GM03348 (cell line): ENCODE measurements at regions not wholly inside any gene's neighbourhood (a gene's known extent, or its start where the extent isn't known, plus 50 kb on each side); places are given as distances from the start of the nearest gene placed in this dataset.

Experiments used
- DNase-seq: peaks from one replicate; pipeline ENCODE4 v3.0.0; 2012; ENCODE audit warnings: low spot score

DNA sequence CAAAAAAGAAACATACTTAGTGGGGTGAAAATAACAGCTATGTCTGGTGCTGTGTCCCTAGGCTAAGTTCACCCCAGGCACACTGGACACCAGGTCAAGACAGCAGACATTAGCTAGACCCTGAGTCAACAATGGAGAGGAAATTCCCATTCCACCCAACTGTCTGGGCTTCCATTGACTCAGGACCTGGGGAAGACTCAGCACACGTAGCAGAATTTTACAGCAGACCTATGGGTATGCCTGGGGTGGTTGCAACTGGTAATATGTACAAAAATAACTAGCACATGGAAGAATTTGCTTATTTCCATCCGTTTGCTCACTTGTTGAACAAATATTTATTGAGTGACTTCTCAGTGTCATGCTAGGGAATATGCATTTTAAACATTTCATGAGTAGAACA, 117.0 kb downstream of the GAS1 start:
- no peak for DNase-seq

DNA sequence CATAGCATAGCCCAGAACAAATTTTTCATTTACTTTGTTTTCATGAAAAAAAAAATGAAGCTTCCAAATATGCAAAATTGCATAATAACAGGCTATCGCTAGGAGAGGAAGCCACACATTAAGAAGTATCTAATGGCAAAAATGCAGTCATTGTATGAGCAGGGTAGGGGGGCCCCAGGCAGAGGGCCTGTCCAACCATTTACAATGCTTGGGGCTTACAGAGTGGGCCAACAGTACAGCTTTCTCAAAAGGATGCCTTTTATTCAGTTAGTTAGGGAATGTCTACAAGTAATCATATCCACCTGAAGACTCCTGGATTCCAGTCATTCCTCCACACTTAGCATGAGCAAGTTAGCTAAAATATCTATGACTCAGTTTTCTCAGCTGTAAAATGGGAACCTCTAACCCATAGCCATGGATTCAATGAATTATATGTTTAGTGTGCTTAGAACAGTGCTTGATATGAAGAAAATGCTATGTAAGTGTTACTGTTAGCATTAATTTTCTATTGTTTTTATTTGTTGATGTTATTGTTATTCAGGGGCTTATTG, 117.7 kb downstream of the GAS1 start:
- DNase-seq = peak; percentile 29

DNA sequence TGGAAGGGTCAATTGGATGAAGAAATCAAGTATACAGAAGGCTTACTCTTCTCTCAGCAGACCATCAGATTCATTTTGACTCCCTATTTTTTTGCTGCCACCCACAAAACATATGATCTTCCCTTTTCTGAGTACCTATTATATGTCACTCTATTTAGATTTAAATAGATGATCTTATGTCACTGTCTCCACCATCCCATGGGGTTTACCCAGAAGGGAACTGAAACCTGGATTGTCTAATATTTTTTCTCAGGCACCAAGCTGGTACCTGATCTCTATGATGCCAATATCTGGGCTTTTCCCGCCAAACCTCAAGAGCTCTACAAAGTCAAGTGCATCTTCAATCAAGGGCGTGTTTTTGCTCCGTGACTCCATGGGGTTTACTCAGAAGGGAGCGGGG, 118.7 kb downstream of the GAS1 start:
- DNase-seq = no peak

DNA sequence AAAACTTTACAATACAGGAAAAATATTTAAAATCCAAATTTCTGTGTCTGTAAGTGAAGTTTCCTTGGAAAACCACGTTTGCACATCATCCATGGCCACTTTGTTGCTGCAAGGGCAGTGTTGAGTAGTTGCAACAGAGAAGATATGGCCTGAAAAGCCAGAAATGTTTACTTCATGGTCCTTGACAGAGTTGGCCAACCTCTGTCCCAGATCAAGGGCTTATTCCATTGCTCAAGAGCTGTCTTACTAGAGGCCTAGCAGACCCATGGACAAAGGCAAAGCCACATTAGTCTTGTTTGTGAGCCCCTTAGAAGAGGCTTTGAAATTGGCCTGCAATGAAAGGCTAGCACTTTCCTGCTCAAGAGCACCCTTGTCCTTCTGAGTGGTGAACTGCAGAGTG, 119.4 kb downstream of the GAS1 start:
- DNase-seq = no peak

DNA sequence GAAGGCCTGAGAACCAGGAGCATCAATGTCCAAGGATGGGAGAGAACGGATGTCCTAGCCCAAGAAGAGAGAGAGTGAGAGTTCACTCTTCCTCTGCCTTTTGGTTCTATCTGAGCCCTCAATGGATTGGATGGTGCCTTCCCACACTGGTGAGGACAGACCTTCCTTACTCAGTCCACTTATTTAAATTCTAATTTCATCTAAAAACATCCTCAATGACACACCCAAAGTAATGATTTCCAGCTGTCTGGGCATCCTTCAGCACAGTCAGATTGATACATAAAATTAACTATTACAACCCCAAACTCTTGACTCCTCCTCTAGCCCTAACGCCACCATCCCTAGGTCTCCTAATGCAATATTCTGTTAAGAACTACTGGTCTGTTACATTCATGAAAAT, 122.0 kb downstream of the GAS1 start:
- DNase-seq = no peak

DNA sequence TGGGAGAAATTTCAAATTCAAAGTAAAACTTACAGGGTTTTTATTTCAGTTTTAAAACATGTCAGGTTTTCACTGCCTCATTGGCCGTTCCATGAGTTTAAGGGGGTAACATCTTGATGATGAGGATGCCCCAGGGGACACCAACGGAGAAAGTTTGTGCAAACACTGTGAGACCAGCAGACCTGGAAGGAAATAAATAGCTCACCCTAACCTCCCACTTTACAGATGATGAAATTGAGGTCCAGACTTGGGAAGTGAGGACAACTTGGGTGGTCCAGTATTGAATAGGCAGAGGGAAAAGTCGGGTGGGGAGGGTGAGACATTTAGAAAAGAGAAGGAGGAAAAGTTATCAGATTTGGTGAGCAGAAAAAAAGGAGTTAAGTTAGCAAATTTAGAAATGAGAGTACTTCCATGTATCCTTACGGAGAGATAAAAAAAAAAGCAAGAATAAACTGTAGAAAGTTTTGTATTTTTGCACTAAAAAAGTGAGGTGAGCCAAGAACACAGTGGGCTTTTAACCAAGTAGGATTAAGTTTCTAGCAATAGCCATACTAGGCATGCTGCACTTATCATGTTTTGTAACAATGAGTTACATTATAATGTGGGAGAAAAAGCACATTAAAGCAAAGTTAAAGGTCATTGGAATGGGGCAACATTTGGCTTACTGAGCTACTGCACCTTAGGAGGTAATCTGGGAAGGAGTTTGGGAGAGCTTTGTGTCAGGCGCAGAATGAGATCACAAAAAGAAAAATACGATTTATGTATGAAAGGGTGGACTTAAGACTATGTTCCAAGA, 125.1 kb downstream of the GAS1 start:
- no peak for DNase-seq

DNA sequence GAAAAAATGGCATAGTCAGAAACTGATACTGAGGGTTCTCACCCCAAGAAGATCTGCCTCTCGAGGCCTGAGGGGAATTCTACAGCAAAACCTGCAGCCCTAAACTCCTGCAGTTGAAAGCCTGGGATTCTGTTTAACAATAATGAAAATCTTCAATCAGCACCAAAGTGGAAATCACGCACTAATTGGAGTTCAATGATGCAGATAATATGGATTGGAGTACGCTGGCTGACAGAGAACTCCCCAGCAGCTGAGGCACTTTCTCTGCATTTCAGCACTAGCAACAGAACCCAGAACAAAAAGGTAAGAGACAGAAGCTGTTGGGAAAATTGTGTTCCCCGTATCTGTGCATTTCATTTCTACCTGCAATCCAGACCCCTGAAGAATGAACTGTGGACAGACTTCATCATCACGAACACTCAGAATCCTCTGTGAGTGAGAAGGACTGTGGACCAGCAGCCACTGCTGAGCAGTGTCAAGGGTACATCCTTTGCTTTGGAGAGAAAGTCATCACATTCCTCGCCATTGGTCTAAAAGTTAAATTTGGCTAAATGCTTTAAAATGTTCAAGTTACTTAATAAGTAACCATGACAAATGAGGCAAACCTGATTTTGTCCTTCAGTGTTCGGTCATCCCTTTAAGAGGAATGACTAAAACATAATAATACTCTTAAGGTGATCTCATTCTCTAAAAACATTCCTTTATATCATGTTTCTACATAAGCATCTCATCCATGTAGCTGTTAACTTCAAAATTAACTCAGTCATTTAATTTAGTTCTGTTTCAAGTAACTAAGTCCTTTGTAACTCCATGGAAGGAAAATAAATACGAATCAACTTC, 126.1 kb downstream of the GAS1 start:
- DNase-seq = no peak

DNA sequence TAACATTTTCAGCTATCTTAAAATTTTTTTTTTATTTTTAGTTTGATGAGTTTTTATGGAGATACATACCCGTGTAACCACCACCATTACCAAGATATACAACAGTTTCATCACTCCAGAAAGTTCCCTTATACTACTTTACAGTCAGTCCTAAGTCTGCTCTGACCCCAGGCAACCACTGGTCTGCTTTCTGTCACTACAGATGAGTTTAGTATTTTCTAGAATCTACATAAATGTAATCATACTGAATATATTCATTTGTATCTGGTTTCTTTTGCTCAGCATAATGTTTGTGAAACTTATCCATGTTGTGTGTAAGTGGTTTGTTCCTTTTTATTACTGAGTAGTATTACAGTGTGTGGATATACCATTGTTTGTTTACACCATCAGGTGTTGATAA, 127.8 kb downstream of the GAS1 start:
- no peak for DNase-seq

DNA sequence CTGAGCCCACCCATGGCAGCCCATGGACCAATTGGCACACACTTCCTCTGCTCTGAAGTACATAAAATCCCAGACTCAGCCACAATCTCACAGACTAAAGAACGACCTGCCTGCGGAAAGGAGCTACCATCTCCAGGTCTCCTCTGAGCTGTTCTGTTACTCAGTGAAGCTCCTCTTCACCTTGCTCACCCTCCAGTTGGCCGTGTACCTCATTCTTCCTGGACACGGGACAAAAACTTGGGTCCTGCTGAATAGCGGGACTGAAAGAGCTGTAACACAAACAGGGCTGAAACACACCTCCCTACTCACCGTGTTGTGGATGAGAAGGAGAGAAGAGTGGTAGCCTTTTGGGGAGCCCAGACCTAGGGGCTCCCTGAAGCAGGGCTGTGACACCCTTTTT, 128.7 kb downstream of the GAS1 start:
- no peak for DNase-seq

DNA sequence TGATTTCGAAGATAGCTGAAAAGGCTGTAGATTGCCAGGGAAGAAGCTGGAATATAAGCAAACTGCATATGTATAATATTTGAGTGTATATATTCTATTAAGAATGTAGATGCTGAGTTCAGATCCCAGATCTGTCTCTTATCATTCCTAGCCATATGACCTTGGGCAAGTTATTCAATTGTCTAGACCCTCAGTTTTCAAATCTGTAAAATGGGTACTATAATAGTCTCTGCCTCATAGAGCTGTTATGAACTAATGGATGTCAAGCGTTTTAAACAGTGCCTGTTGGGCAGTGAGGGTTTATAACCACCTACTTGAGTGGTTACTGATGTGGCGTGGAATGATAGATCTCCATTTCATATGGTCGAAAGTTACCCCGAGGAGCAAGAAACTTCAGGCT, 130.4 kb downstream of the GAS1 start:
- no peak for DNase-seq

DNA sequence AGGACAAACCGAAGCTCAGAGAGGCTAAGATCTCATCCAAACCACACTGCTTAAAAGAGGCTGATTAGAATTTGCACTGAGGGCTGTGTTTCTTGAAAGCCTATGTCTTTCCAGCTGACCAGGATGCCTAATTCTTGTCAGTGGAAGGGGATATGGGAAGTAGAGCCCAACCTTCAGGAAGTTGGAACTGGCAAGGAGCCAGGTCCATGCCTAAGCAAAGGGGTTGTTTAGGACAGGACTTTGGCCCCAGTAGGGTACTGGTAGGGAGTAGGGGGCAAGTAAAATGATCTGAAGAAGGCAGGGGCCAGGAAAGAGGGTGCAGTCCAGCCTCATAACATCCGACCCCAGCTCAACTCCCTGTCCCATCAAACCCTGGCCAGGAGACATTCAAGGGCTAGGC, 130.9 kb downstream of the GAS1 start:
- DNase-seq = no peak

DNA sequence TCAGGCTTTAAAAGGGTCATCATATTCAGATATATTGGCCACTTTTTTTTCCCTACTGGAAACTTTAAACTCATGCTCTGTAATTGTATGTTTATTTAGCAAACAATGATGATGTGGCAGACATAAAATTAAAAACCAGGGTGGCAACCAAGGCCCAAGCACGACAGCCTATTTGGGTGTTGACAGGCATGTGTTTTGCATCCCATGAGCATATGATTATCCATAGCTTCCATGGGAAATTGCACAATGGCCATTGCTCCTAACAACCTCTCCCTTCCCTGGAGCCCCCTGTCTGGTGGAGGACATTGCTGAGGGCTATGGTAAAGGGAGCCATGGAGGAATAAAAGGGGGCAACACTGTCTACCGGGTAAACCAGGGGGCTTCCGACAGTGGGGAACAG, 134.7 kb downstream of the GAS1 start:
- DNase-seq = no peak

DNA sequence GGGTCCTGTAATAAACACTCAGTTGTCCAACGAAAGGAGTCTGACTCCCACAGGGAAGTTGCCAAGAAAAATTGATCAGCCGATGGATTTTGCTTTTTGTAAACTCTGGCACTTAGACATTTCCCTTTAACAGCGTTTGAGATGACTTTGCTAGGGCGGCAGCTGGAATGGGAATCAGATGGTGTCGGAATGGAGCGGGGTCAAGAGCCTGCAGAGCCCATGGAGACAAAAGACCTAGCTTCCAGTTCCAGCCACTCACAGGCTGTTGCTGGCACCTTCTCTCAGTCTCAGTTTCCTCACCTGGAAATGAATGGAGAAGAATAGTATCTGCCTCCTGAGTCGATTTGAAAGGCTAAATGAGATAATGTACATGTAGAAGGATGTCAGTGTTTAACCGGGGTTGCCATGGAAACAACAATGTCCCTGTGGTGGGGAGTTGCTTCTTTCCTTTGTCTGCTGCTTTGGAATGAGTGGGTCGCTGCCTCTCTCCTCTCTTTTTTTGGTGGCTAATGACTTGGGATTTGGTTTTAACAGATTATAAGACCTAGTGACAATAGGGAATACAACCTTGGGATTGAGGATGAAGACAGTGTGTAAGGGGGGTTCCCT, 137.4 kb downstream of the GAS1 start:
- DNase-seq = no peak

DNA sequence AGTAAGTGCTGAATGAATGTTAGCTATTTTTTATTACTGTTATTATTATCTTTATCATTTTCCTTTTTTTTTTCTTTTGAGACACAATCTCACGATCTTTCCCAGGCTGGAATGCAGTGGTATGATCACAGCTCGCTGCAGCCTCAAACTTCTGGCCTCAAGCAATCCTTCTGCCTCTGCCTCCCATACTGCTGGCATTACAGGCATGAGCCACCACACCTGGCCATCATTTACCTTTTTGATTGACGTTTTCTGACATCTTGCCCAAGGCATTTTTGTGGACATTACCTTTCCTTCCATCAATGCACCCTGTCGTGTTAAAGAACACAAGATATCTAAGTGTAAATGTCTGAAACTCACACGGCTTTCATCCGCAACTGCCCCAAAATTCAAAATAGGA, 138.2 kb downstream of the GAS1 start:
- no peak for DNase-seq

DNA sequence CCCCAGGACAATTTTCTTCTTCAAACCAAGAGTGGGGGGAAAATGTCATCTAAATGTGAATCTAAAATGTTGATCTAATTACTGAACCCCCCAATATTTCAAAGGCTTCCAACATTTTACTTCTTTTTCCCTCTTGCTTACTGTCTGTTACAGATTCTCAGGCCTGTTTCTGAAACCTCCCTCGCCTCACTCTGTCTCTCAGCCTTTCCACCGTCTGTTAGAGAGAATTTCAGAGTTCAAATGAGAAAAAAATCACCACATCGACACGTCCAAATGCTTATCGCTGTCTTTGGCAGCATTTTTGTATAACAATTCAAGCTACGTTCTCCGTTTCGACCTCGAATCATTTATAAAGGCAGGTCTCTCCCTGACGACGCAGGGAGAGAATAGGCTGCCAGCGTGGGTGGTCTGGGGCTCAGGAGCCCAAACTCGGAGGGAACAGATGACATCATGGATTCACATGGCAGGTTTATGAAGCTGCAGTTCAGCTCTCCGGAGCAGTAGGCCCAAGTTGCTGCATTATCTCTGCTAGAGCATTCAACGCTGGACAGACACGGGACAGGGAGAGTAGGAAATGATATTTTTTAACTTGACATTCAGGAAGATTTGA, 139.8 kb downstream of the GAS1 start:
- no peak for DNase-seq

DNA sequence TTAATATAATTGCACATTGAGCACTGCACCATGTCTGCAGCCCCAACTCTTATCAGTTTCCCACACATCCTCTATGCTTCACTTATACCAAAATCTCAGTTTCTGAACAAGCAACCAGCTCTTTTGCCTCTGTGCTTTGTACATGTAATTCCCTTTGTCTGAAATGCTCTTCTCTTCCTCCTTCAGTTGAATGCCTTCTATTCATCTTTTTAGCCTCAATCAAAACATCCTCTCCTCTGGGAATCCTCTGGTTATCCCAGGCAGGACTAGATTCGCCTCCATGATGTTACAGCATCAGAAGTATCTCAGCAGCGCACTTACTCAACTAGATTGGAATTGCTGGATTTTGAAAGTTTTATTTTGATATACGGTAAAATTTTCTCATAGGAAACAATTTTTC, 143.3 kb downstream of the GAS1 start:
- DNase-seq = no peak

DNA sequence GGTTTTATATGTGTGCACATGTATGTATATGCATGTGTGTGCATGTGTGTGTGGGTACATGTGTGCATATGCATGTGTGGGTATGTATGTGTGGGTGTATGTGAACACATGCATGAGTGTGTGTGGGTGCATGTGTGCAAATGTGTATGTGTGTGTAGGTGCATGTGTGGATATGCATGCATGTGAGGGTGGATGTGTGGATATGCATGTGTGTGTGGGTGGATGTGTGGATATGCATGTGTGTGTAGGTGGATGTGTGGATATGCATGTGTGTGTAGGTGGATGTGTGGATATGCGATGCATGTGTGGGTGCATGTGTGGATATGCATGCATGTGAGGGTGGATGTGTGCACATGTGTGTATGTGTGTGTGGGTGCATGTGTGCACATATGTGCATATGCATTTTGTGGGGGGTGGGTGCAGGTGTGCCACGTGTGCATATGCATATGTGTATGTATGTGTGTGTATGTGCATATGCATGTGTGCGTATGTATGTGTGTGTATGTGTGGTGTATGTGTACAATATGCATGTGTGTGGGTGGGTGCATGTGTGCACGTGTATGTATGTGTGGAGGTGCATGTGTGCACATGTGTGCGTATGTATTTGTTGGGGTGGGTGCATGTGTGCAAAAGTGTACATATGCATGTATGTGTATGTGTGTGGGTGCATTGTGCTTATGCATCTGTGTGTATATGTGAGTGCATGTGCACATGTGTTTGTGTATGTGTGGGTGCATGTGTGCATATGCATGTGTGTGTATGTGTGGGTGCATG, 144.2 kb downstream of the GAS1 start:
- no peak for DNase-seq

DNA sequence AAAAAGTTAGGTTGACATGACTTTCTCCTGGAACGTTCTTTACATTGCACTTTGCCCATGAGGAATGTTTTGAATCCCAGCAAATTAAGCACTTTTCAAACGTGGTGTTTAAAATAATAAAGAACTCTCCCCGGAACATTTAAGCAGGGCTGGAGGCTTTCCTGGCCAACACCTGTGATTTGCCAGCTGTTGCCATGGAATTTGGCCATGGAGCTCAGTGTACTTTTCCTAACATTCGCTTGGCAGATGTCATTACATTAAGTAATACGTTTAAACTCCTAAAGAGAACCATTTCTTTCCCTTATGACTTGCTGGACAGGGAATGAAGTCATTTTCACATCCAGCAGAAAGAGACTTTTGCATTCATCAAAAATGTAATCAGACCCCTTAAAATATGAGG, 146.1 kb downstream of the GAS1 start:
- DNase-seq = peak; percentile 11

DNA sequence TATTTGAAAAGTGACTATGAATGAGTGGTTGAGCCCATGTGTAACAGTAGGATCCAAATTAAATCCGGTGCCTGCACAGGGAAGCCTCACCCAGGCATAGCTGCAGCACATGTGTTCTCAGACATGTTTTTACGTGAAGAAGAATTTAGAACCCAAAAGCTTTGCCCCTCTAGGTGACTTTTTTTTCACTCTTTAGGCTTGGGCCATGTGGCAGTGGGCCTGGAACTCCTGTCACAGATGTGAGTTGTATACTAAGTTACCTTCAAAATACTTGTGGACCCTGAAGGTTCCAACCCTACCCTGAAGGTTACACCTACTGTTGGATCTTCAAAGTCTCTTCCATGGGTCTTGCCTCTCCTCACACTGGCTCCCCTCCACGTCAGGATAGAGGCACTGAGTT, 146.6 kb downstream of the GAS1 start:
- no peak for DNase-seq

DNA sequence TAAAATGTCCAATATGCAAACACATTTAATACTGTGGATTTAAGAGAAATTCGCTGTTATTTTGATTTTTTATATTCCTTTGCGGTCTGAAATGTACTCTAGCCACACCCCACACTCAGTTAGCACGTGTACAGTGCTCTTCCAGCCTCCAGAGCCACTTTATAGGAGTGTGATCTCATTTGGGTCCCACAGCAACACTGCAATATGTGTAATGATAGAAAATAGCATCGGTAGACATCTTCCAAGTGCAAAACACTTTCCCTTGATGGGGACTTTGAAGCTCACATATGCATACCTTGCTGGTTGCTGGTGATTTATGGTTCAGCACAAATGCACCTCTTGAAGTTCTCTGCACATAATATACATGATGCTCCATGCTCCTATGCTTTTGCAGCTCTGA, 148.3 kb downstream of the GAS1 start:
- no peak for DNase-seq

DNA sequence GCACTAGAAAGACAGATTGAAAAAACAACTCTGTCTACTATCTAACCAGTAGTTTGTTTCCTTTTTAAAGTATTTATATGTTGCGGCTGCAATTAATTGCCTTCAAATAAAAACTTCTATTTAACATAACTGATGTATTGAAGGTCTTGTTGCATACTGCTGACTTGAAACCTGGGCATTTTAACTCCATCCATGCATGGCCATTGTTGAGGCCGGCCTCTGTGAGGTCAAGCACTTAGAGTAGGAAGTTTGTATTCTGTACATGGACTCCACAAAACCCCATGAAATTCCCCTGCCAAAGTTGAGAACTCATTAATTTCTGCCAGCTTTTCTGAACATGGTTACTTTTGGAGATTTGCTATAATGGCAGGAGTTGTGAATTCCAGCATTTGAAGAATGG, 150.6 kb downstream of the GAS1 start:
- DNase-seq = no peak
